ENCODE measurements at regions not wholly inside any gene's neighbourhood (a gene's known extent, or its start where the extent isn't known, plus 50 kb on each side); places are given as distances from the start of the nearest gene placed in this dataset.
A peak's percentile ranks its signal among the peaks of the same experiment; 100 is the strongest.

DNA sequence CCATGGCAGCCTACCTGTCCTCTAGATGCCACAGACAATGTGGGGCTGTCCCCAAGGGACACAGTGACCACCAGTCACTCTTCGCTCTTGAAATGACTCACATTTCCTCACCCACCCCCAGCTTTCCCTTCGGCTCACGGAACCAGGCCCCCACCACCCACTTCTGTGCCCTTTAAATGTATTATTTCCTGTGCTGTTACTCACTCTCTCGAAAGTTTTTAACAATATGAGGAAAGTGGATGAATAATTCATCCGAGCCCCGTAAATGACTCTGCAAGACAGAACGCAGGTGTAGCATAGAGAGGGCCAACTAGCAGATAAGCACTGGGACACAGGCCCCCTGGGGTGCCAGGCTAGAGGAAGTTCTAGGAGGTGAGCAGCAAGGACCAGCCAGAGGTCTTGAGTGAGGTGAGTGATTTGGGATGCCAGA is 179.5 kb upstream of the TBL1X start:
- intact Hi-C loops (cut with DNase I) = no loop called here
- Histone ChIP-seq H3K9me3 (replicated peaks in 1 of 3) (no peaks in the 10 kb centered on the region), H3K4me3 (no peak overlapping the region), H3K27ac (no peak overlapping the region), H3K27me3 (no peaks in the 10 kb centered on the region), H3K4me1 (replicated peaks in 1 of 2) (no peaks in the 10 kb centered on the region), H3K36me3 (replicated peaks in 1 of 2) (no peaks in the 10 kb centered on the region)
- WGBS, 4 donors = 39 to 74% (median 63%) methylated on average over 3 to 7 of the region's 7 CpGs
- DNase-seq = no peak
- no peak for TF ChIP-seq POLR2A (IDR thresholded peaks at IDR 0.05)
- TF ChIP-seq, protein P1, sequence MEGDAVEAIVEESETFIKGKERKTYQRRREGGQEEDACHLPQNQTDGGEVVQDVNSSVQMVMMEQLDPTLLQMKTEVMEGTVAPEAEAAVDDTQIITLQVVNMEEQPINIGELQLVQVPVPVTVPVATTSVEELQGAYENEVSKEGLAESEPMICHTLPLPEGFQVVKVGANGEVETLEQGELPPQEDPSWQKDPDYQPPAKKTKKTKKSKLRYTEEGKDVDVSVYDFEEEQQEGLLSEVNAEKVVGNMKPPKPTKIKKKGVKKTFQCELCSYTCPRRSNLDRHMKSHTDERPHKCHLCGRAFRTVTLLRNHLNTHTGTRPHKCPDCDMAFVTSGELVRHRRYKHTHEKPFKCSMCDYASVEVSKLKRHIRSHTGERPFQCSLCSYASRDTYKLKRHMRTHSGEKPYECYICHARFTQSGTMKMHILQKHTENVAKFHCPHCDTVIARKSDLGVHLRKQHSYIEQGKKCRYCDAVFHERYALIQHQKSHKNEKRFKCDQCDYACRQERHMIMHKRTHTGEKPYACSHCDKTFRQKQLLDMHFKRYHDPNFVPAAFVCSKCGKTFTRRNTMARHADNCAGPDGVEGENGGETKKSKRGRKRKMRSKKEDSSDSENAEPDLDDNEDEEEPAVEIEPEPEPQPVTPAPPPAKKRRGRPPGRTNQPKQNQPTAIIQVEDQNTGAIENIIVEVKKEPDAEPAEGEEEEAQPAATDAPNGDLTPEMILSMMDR (IDR thresholded peaks at IDR 0.05) = no peak

DNA sequence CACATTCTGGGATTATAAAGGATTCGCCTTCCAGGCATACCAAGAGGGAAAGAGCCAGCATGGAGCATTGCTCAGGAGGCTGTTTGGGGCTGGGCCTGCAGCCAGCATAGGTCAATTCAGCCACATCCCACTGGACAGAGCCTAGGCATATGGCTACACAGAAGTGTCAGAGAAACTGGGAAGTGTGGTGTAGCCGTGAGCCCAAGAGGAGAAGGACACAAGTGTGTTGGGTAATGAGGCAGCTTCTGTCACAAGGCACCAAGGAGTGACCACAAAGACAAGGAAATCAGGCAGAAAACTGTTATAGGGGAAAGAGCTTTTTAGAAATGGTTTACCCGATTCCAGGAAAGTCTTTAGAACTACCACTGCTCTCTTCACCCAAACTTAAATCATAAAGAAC is 178.6 kb upstream of the TBL1X start:
- TF ChIP-seq POLR2A (IDR thresholded peaks at IDR 0.05) = no peak
- TF ChIP-seq, protein P1 (IDR thresholded peaks at IDR 0.05) = no peak
- H3K4me1 ChIP-seq (replicated peaks in 1 of 2) = no peaks in the 10 kb centered on the region
- no peaks in the 10 kb centered on the region for H3K9me3 ChIP-seq (replicated peaks in 1 of 3)
- intact Hi-C loops (cut with DNase I) = no loop called here
- no peak overlapping the region for H3K27ac ChIP-seq
- DNase-seq = peak in 2 of 7 donors; percentile 5 to 24
- peaks cover 4% of the 10 kb centered on the region for H3K27me3 ChIP-seq
- H3K4me3 ChIP-seq = no peak overlapping the region
- H3K36me3 ChIP-seq (replicated peaks in 1 of 2) = no peaks in the 10 kb centered on the region
- 74 to 76% (median 75%) methylated on average over 3 of the region's 3 CpGs for WGBS, 4 donors

DNA sequence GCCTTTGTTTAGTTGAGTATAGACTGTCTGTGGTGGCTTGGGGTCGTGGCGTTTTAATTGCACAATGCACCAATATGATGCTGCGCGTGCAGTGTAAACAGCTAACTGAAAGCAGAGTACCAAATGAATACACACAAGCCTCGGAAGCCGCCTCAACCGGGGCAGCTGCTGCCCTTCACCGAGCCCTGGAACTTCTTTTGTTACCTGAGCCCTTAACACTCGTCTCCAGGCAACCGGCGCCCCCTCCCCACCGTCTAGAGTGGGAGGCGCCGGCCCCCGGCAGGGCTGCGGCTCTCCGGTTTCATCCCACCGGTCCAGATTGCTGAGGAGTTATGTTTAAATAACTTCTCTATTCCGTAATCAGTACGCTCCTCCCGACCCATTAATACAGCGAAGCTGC is 173.2 kb upstream of the TBL1X start:
- intact Hi-C loops (cut with DNase I) = no loop called here
- Histone ChIP-seq H3K36me3 (replicated peaks in 1 of 2) (no peaks in the 10 kb centered on the region), H3K27ac (no peak overlapping the region), H3K4me1 (replicated peaks in 1 of 2) (no peaks in the 10 kb centered on the region), H3K4me3 (peak overlapping the region in 1 of 4 donors; percentile 26), H3K27me3 (peaks cover 9% of the 10 kb centered on the region), H3K9me3 (replicated peaks in 1 of 3) (no peaks in the 10 kb centered on the region)
- TF ChIP-seq, protein P1 (IDR thresholded peaks at IDR 0.05) = no peak
- TF ChIP-seq POLR2A (IDR thresholded peaks at IDR 0.05) = no peak
- WGBS, 4 donors = 17 to 40% (median 22%) methylated on average over 18 to 22 of the region's 22 CpGs
- no peak for DNase-seq

DNA sequence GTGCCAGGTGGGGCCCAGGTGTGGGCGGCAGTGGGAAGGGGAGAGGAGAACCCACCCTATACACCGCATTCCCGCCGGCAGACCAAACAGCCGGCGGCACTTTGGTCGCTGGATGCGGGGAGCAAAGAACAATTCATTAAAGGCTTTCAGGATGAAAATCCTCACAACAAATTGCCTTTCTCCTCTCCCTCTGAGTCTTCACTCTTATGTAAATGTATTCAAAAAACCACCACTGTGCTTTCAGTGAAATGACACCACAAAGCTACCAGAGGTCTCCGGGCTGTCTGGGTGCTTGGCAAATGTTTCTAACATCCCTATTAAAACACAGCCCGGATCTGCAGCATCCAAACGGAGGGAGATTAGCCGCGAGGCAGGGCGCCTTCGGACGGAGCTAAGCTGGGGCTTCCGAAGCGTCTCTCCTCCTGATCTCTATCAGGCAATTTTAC is 171.8 kb upstream of the TBL1X start:
- H3K9me3 ChIP-seq (replicated peaks in 1 of 3) = no peaks in the 10 kb centered on the region
- H3K36me3 ChIP-seq (replicated peaks in 1 of 2) = no peaks in the 10 kb centered on the region
- no peak overlapping the region for H3K27ac ChIP-seq
- no peak overlapping the region for H3K4me3 ChIP-seq
- TF ChIP-seq, protein P1 (IDR thresholded peaks at IDR 0.05) = no peak
- no peak for TF ChIP-seq POLR2A (IDR thresholded peaks at IDR 0.05)
- H3K27me3 ChIP-seq = peaks cover 9% of the 10 kb centered on the region
- no peaks in the 10 kb centered on the region for H3K4me1 ChIP-seq (replicated peaks in 1 of 2)
- 32 to 58% (median 46%) methylated on average over 16 to 18 of the region's 18 CpGs for WGBS, 4 donors
- no peak for DNase-seq
- intact Hi-C loops (cut with DNase I) = no loop called here

All from adrenal gland (tissue), 9 donors.